Calu3 (cell line): ENCODE measurements at regions not wholly inside any gene's neighbourhood (a gene's known extent, or its start where the extent isn't known, plus 50 kb on each side); places are given as distances from the start of the nearest gene placed in this dataset.

Source experiments
- BruUV-seq: library from RNA; stranded (reverse); fragments of 400-500 nt; replicated peaks from 2 replicates; lab custom pipeline; 2021; lab: Mats Ljungman, UMichigan
- CTCF ChIA-PET: fragments of 300-600 bp; sonication (Branson Sonifier 250); formaldehyde crosslinking; loops from one replicate; lab custom pipeline; 2022; ENCODE audit warnings: antibody characterized with exemption; lab: Charles Lee
- DNase-seq: peaks from one replicate; pipeline ENCODE4 v3.0.0; 2022
- H3K27ac Mint-ChIP-seq: one replicate; pipeline ENCODE4 v1.8.0; 2022; ENCODE audit warnings: mixed read lengths; ENCODE audit not compliant: unreplicated experiment
- H3K27me3 Mint-ChIP-seq: one replicate; pipeline ENCODE4 v1.8.0; 2022; ENCODE audit warnings: mixed read lengths; ENCODE audit not compliant: unreplicated experiment
- H3K36me3 Mint-ChIP-seq: one replicate; pipeline ENCODE4 v1.8.0; 2022; ENCODE audit warnings: mild to moderate bottlenecking, moderate library complexity, mixed read lengths; ENCODE audit not compliant: insufficient read depth, unreplicated experiment
- H3K4me1 Mint-ChIP-seq: one replicate; pipeline ENCODE4 v1.8.0; 2022; ENCODE audit warnings: mild to moderate bottlenecking, low read depth, mixed read lengths; ENCODE audit not compliant: unreplicated experiment
- H3K4me3 Mint-ChIP-seq: one replicate; pipeline ENCODE4 v1.8.0; 2022; ENCODE audit warnings: mild to moderate bottlenecking, low read depth, moderate library complexity, mixed read lengths; ENCODE audit not compliant: unreplicated experiment
- H3K9me3 Mint-ChIP-seq: one replicate; pipeline ENCODE4 v1.8.0; 2022; ENCODE audit warnings: low read depth, mixed read lengths; ENCODE audit not compliant: unreplicated experiment
- CTCF ChIP-seq: fragments of 200-600 bp; IDR thresholded peaks from one replicate; pipeline ENCODE4 v1.8.0; 2022; ENCODE audit warnings: antibody characterized with exemption; ENCODE audit not compliant: unreplicated experiment
- intact Hi-C: fragments of 100-400 bp; cut with micrococcal nuclease; formaldehyde crosslinking; loops from one replicate; pipeline ENCODE4 v1.10.0; 2022; ENCODE audit not compliant: unreplicated experiment

GRCh38 chr21:20735257-20735656 lies 263.0 kb upstream of the NCAM2 start:
- CTCF ChIA-PET, result no interaction called here
- peaks cover 9% of the 10 kb centered on the region for H3K9me3 Mint-ChIP-seq
- no peak overlapping the region for H3K4me3 Mint-ChIP-seq
- no peak overlapping the region for H3K27ac Mint-ChIP-seq
- TF ChIP-seq CTCF, result no peak
- no peaks in the 10 kb centered on the region for H3K4me1 Mint-ChIP-seq
- intact Hi-C loops, result no loop called here
- no peak for DNase-seq
- no peaks in the 10 kb centered on the region for H3K27me3 Mint-ChIP-seq
- H3K36me3 Mint-ChIP-seq, result no peaks in the 10 kb centered on the region
- no TSS peak for BruUV-seq

- Mint-ChIP-seq H3K27ac (no peak overlapping the region), H3K4me3 (no peak overlapping the region), H3K27me3 (no peaks in the 10 kb centered on the region), H3K4me1 (no peaks in the 10 kb centered on the region), H3K9me3 (peaks cover 9% of the 10 kb centered on the region), H3K36me3 (no peaks in the 10 kb centered on the region)
- BruUV-seq, result no TSS peak
- CTCF ChIA-PET, result no interaction called here
- no peak for TF ChIP-seq CTCF
- intact Hi-C loops, result no loop called here
- no peak for DNase-seq
Measured at GRCh38 chr21:20737227-20737913, 260.8 kb upstream of the NCAM2 start.

GRCh38 chr21:20739421-20739820 lies 258.8 kb upstream of the NCAM2 start:
- DNase-seq, result no peak
- CTCF ChIA-PET, result no interaction called here
- H3K36me3 Mint-ChIP-seq, result no peaks in the 10 kb centered on the region
- no peaks in the 10 kb centered on the region for H3K27me3 Mint-ChIP-seq
- no TSS peak for BruUV-seq
- H3K4me3 Mint-ChIP-seq, result no peak overlapping the region
- no peaks in the 10 kb centered on the region for H3K4me1 Mint-ChIP-seq
- peaks cover 9% of the 10 kb centered on the region for H3K9me3 Mint-ChIP-seq
- intact Hi-C loops, result no loop called here
- TF ChIP-seq CTCF, result no peak
- H3K27ac Mint-ChIP-seq, result no peak overlapping the region

GRCh38 chr21:20741445-20741844 lies 256.8 kb upstream of the NCAM2 start:
- no TSS peak for BruUV-seq
- CTCF ChIA-PET, result no interaction called here
- intact Hi-C loops, result no loop called here
- Mint-ChIP-seq H3K9me3 (peaks cover 9% of the 10 kb centered on the region), H3K36me3 (no peaks in the 10 kb centered on the region), H3K27ac (no peak overlapping the region), H3K4me3 (no peak overlapping the region), H3K4me1 (no peaks in the 10 kb centered on the region), H3K27me3 (no peaks in the 10 kb centered on the region)
- DNase-seq, result no peak
- no peak for TF ChIP-seq CTCF
